Muscle layer of duodenum (tissue), 2 donors: ENCODE measurements at regions not wholly inside any gene's neighbourhood (a gene's known extent, or its start where the extent isn't known, plus 50 kb on each side); places are given as distances from the start of the nearest gene placed in this dataset.

ENCODE experiments used
- H3K27ac ChIP-seq: one replicate; pipeline ENCODE4 v1.7.0; 2013; ENCODE audit warnings: mild to moderate bottlenecking, low read length
- H3K27me3 ChIP-seq: one replicate; pipeline ENCODE4 v1.7.0; 2013; ENCODE audit warnings: low read depth, mild to moderate bottlenecking, control low read depth, low read length
- H3K36me3 ChIP-seq, 2 donors: one replicate each; pipeline ENCODE4 v1.7.0; 2013; ENCODE audit warnings: low read length in 2 of 2, control low read depth in 1 of 2, mild to moderate bottlenecking in 1 of 2; ENCODE audit not compliant: insufficient read depth in 2 of 2, control insufficient read depth in 1 of 2
- H3K4me1 ChIP-seq, 2 donors: one replicate each; pipeline ENCODE4 v1.7.0; 2013; ENCODE audit warnings: low read length in 2 of 2, mild to moderate bottlenecking in 2 of 2, control low read depth in 1 of 2, moderate library complexity in 1 of 2; ENCODE audit not compliant: insufficient read depth in 2 of 2, control insufficient read depth in 1 of 2
- H3K4me3 ChIP-seq, 2 donors: one replicate each; pipeline ENCODE4 v1.7.0; 2013; ENCODE audit warnings: low read length in 2 of 2, low read depth in 1 of 2, mild to moderate bottlenecking in 1 of 2
- H3K9me3 ChIP-seq, 2 donors: one replicate each; pipeline ENCODE4 v1.7.0; 2013; ENCODE audit warnings: low read length in 2 of 2, control low read depth in 1 of 2, mild to moderate bottlenecking in 1 of 2; ENCODE audit not compliant: control insufficient read depth in 1 of 2
- donor health status: healthy.

DNA sequence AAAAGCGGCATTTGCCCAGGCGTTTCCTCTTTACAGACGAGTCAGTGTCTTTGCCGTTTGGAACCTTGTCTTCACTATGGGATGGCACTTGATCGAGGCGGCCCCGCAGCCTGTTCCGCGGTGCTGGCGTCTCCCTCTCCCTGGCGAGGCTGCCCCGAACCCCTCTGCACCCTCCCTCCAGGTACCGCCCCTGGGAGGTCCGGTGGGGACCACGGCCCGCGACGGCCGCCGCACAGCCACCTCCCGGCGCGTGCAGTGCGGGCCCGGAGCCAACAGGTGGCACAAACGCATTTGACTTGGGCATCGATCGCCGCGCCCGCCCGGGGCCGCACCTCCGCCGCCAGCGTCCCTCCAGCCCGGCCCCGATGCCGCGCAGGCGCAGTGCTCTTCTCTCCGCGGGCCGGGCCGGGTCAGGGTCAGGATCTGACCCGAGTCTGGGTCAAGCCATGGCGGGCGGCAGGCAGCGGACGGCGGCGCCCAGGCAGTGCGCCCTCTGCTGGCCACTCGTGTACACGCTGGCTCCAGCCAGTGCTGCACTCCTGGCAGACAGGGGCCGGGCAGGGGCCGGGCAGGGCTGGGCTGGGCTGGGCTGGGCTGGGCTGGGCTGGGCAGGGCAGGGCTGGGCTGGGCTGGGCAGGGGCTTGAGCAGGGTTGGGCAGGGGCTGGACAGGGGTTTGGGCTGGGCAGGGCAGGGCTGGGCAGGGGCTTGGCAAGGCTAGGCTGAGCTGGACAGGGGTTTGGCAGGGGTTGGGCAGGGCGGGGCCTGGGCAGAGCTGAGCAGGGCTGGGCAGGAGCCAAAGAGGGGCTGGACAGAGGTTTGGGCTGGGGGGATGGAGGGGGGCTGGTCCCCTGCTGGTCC, 155.8 kb upstream of the IRX4 start:
- Histone ChIP-seq H3K4me1 (peaks cover 0 to 4% of the 10 kb centered on the region in 2 donors), H3K36me3 (no peaks in the 10 kb centered on the region), H3K27ac (no peak overlapping the region), H3K4me3 (peak overlapping the region in 1 of 2 donors; percentile 75), H3K27me3 (no peaks in the 10 kb centered on the region), H3K9me3 (peaks cover 0 to under 1% of the 10 kb centered on the region in 2 donors)

DNA sequence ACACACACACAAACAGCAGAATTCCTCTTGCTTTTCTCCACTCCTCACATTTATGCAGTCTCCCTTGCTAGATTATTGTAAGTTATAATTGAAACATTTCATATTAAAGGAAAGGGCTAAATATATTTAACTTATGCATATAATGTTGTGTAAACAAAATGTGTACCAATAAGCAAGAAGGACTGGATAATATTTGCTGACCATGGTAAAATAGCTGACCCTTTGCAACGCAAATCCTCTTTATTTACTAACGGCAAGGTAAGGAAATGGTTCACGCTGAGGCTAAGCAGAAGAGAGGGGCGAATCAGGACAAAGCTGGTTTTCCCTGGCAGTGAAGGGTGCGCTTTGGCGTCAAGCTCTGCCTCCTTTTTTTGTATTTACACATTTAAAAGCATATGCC, 154.2 kb upstream of the IRX4 start:
- Histone ChIP-seq H3K4me3 (no peak overlapping the region), H3K27ac (no peak overlapping the region), H3K9me3 (peaks cover 0 to 9% of the 10 kb centered on the region in 2 donors), H3K36me3 (no peaks in the 10 kb centered on the region), H3K4me1 (peaks cover 0 to 4% of the 10 kb centered on the region in 2 donors), H3K27me3 (no peaks in the 10 kb centered on the region)

DNA sequence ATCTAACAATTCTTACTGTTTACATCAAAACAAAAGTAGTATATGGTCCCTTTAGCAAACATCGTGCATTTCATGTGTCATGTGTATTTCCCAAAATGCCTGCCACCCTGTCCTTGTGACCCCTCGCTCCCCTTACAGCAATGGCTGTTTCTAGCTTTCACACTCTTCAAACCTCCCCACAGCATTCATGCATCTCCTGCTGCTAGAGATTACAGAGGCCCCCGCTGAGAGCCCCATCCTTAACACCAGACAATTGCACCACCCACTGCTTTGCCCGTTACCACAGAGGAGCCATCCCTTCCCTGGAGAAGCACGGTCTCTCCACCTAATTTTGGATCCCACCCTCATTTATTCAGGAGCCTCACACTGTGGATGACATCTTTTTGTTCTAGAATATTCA, 149.7 kb upstream of the IRX4 start:
- Histone ChIP-seq H3K27me3 (no peaks in the 10 kb centered on the region), H3K27ac (no peak overlapping the region), H3K4me1 (no peaks in the 10 kb centered on the region)

DNA sequence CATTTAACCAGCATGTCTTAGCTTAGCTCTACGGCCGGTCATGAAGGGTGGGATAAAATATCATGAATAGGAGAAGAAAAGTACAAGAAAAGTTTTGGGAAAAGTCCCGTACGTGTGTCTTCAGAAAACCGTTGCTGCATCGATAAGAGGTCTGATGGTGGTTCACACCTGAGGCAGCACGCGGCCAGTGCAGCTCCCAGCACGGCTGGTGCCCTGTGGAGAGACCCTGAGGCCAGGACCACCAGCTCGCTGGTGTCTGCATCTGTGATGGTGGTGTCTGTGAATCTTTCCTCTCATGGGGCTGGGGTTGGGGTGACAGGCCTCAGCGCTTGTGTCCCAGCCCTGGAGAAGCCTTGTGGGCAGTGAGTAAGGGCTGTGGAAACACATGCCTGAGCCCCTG, 148.9 kb upstream of the IRX4 start:
- Histone ChIP-seq H3K4me3 (no peak overlapping the region), H3K27me3 (no peaks in the 10 kb centered on the region), H3K36me3 (no peaks in the 10 kb centered on the region)

More for the DNA sequence above, 149.7 kb upstream of the IRX4 start:
- Histone ChIP-seq H3K4me3 (no peak overlapping the region), H3K36me3 (no peaks in the 10 kb centered on the region), H3K9me3 (peaks cover 0 to 9% of the 10 kb centered on the region in 2 donors)

DNA sequence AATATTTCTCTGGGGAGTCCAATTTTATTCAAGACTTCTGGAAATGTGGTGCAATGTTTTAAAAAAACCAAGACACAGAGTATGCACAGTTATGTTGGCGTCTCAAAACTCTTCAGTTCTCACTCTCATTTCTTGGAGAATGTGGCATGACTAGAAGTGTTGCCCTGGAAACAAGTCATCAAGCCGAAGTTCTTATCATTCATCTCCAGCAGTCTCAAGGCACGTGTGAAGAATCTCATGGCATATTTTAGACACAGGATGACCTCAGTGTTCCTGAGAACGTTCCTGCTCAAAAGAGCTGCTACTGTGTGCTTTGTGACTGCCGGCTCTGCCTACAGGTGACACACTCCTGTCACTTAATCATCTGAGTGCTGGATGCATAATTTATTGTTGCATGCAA, 147.4 kb upstream of the IRX4 start:
- Histone ChIP-seq H3K4me1 (no peaks in the 10 kb centered on the region), H3K36me3 (no peaks in the 10 kb centered on the region), H3K27me3 (no peaks in the 10 kb centered on the region), H3K9me3 (peaks cover 0 to 9% of the 10 kb centered on the region in 2 donors), H3K4me3 (no peak overlapping the region), H3K27ac (no peak overlapping the region)

More for the DNA sequence above, 148.9 kb upstream of the IRX4 start:
- Histone ChIP-seq H3K27ac (no peak overlapping the region), H3K4me1 (no peaks in the 10 kb centered on the region), H3K9me3 (peaks cover 0 to 9% of the 10 kb centered on the region in 2 donors)

DNA sequence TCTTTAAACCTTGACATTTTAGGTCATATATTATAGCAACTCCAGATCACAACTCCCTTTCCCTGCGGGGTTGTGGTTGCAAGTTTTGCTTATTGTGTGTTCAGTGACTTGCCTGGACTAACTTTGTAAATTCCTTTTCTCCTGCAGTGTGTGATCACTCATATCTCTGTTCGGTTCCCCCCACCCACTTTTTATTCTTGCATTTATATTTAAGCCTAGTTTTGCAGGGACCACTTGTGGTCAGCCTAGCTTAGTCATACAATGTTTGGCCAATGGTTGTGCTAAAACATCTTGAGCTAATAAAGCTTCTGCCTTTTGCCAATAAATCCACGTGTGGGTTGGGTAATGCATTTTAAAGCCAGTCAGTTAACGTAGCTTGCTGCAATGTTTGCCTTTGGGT, 146.5 kb upstream of the IRX4 start:
- Histone ChIP-seq H3K27ac (no peak overlapping the region), H3K36me3 (no peaks in the 10 kb centered on the region), H3K27me3 (no peaks in the 10 kb centered on the region), H3K4me1 (no peaks in the 10 kb centered on the region), H3K4me3 (no peak overlapping the region), H3K9me3 (peaks cover 0 to 9% of the 10 kb centered on the region in 2 donors)

DNA sequence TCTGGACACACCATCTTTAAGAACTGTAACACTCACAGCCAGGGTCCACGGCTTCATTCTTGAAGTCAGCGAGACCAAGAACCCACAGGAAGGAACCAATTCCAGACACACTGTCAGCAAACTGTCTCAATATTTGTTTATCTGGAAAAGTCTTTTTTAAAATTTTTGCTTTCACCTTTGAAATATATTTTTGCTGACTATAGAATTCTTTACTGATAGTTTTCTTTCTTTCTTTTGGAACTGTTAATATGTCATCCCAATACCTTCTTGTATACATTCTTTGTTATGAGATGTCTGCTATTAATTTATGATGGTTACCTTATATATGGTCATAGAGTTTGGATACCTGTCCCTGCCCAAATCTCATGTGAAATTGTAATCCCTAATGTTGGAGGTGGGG, 145.1 kb upstream of the IRX4 start:
- H3K27ac ChIP-seq, result no peak overlapping the region
- H3K4me1 ChIP-seq, result no peaks in the 10 kb centered on the region
- H3K9me3 ChIP-seq, result peaks cover 0 to 5% of the 10 kb centered on the region in 2 donors
- no peak overlapping the region for H3K4me3 ChIP-seq
- no peaks in the 10 kb centered on the region for H3K27me3 ChIP-seq
- H3K36me3 ChIP-seq, result no peaks in the 10 kb centered on the region

DNA sequence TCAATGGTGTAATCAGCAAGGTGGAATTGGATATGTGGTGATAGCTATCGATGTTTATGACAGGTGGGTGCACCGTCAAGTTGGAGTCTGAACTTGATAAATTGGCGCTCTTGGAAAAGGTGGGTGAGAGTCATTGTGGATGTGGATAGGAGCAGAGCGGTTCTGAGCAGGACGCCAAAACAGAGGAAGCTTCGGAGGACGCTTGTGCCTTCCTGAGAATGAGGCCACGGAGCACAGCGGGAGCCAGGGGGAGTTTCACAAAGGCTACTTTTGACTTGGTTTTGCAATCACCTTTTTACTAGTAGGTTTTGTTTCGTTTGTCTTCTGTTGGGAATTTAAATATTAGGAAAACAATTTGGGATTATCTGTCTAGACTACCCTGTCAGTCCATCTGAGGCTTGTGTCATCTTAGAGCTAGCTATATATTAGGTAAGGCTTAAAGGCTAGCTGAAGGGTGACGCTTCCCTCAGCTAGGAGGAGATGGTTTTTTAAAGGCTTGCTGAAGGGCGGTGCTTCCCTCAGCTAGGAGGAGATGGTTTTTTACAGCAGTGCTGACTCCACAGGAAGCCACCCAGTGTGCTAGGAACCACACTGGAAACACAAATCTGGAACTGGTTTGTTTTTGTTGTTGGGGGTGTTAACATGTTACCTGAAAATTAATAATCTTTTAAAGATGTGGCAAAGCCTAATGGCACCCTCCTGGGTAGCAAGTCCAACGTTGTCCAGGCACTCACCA, 142.4 kb upstream of the IRX4 start:
- no peaks in the 10 kb centered on the region for H3K4me1 ChIP-seq
- no peaks in the 10 kb centered on the region for H3K36me3 ChIP-seq
- no peaks in the 10 kb centered on the region for H3K9me3 ChIP-seq
- H3K4me3 ChIP-seq, result no peak overlapping the region
- no peak overlapping the region for H3K27ac ChIP-seq
- no peaks in the 10 kb centered on the region for H3K27me3 ChIP-seq

DNA sequence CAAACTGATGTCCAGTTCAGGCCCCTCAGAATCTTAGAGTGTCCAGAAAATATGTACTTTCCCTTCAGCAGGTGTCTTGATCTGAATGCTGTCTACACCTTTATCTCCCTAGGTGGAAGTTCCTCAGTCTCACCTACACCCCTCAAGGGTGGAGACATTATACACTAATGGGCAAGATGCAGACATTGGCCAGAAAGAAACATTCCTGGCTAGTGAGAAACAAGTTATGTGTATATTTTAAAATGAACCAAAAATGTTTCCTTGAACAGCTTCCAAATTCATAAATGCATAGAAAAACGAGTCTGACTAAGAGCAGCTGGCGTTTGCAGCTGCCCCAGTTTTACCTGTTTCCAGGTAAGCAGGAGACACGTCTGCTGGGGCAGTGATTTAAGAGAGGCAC, 140.5 kb upstream of the IRX4 start:
- Histone ChIP-seq H3K27ac (no peak overlapping the region), H3K27me3 (no peaks in the 10 kb centered on the region), H3K36me3 (no peaks in the 10 kb centered on the region), H3K4me1 (no peaks in the 10 kb centered on the region), H3K9me3 (no peaks in the 10 kb centered on the region), H3K4me3 (no peak overlapping the region)

DNA sequence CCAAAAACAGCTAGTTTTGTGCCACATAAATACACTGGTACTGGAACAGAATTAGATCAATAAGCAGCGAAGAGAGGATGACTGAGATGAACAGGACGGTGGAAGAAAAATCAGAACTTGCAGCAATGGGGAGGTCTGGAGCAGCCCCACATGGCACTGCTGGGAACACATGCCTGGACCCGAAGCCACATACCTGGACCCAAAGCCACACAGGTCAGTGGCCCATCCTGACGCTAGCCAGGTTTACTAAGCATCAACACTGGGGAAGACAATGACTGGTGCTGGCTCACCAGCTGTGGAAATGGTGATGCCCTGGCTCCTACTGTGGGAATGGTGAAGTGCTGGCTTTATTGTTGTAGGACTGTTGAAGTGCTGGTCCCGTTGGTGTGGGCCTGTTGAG, 139.7 kb upstream of the IRX4 start:
- no peaks in the 10 kb centered on the region for H3K36me3 ChIP-seq
- no peaks in the 10 kb centered on the region for H3K4me1 ChIP-seq
- no peak overlapping the region for H3K27ac ChIP-seq
- no peaks in the 10 kb centered on the region for H3K9me3 ChIP-seq
- H3K27me3 ChIP-seq, result no peaks in the 10 kb centered on the region
- no peak overlapping the region for H3K4me3 ChIP-seq

DNA sequence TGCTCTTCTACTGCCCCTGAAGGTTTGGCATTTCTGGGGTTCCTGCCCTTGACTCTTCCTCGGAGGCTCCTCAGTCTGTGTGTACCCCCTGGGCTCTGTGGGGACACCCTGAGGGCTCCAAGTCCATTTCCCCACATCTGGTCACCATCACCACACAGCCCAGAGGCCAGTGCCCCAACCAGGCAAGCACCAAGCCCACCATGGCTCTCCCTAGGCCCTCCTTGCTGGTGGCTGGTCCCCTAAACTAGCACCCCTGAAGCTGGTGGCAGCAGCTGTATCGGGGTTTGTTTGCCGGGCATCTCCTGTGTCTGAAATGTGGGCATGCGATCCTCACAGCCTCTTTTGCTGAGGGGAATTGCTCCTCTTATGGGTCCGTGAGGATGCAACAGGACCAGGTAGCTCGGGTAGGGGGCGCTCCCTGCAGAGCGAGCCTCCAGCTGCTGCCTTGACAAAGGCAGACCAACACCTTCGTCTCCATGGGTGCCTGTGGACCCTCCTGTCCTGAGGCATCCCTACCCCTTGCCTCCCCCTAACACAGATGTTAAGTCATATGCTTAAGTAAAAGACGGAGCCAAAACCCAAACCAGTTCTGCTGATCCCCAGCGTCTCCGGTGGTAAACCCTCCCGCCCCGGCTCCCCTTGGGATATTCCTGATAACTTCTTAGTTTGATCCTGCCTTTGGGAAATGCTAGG, 138.9 kb upstream of the IRX4 start:
- Histone ChIP-seq H3K27me3 (no peaks in the 10 kb centered on the region), H3K36me3 (no peaks in the 10 kb centered on the region), H3K9me3 (no peaks in the 10 kb centered on the region), H3K4me3 (no peak overlapping the region), H3K4me1 (no peaks in the 10 kb centered on the region), H3K27ac (no peak overlapping the region)
